Stimulated activated CD4-positive, alpha-beta T cell treated with anti-CD3 and anti-CD28 coated beads, Interleukin-4, amount 100 ng/mL, for 48 hours (primary cell): ENCODE measurements at regions not wholly inside any gene's neighbourhood (a gene's known extent, or its start where the extent isn't known, plus 50 kb on each side); places are given as distances from the start of the nearest gene placed in this dataset.
"Not testable (repeated sequence)": the region's sequence is repeated elsewhere in the genome, so short reads cannot be mapped to it uniquely, and the experiment has no call there.

ENCODE experiments used
- DNase-seq, 2 donors: peaks; one replicate each; pipeline ENCODE4 v3.0.0-alpha.2; 2020; ENCODE audit warnings: low read depth in 2 of 2

- no peak for DNase-seq
Measured at GRCh38 chr4:131441004-131441688, 1707.9 kb upstream of the PCDH10 start.

GRCh38 chr4:131447883-131448282 is 1701.2 kb upstream of the PCDH10 start:
- DNase-seq, result no peak

GRCh38 chr4:131450572-131451209 is 1698.4 kb upstream of the PCDH10 start:
- DNase-seq, result no peak

- no peak for DNase-seq
Measured at GRCh38 chr4:131459430-131460101, 1689.5 kb upstream of the PCDH10 start.

GRCh38 chr4:131470360-131470759 is 1678.7 kb upstream of the PCDH10 start:
- DNase-seq, result no peak

- DNase-seq, result no peak
Measured at GRCh38 chr4:131488772-131489171, 1660.3 kb upstream of the PCDH10 start.

- DNase-seq, result not testable (repeated sequence)
Measured at GRCh38 chr4:131496211-131496610, 1652.9 kb upstream of the PCDH10 start.

- DNase-seq, result no peak
Measured at GRCh38 chr4:131499141-131499873, 1649.8 kb upstream of the PCDH10 start.

GRCh38 chr4:131509521-131509920 is 1639.6 kb upstream of the PCDH10 start:
- no peak for DNase-seq

GRCh38 chr4:131526686-131527085 is 1622.4 kb upstream of the PCDH10 start:
- DNase-seq, result no peak

- DNase-seq, result no peak
Measured at GRCh38 chr4:131531087-131531486, 1618.0 kb upstream of the PCDH10 start.

GRCh38 chr4:131534944-131535645 is 1614.0 kb upstream of the PCDH10 start:
- DNase-seq, result no peak

GRCh38 chr4:131540256-131540655 is 1608.8 kb upstream of the PCDH10 start:
- DNase-seq, result no peak

GRCh38 chr4:131547506-131547981 is 1601.5 kb upstream of the PCDH10 start:
- DNase-seq, result no peak

GRCh38 chr4:131551306-131551705 is 1597.8 kb upstream of the PCDH10 start:
- no peak for DNase-seq

- DNase-seq, result no peak
Measured at GRCh38 chr4:131566026-131566425, 1583.1 kb upstream of the PCDH10 start.

- DNase-seq, result no peak
Measured at GRCh38 chr4:131584587-131584986, 1564.5 kb upstream of the PCDH10 start.

GRCh38 chr4:131595140-131595539 is 1554.0 kb upstream of the PCDH10 start:
- no peak for DNase-seq

- no peak for DNase-seq
Measured at GRCh38 chr4:131603705-131604104, 1545.4 kb upstream of the PCDH10 start.

GRCh38 chr4:131609039-131609438 is 1540.1 kb upstream of the PCDH10 start:
- no peak for DNase-seq

GRCh38 chr4:131610517-131610916 is 1538.6 kb upstream of the PCDH10 start:
- not testable (repeated sequence) for DNase-seq
